GM23338 (cell line): ENCODE measurements at regions not wholly inside any gene's neighbourhood (a gene's known extent, or its start where the extent isn't known, plus 50 kb on each side); places are given as distances from the start of the nearest gene placed in this dataset.

Source experiments
- ATAC-seq: fragments of 200-7000 bp; cut with Tn5 transposase; 3 replicates; pipeline ENCODE4 v1.9.1; 2020
- DNase-seq: peaks from one replicate; pipeline ENCODE4 v3.0.0-alpha.2; 2015; ENCODE audit warnings: low spot score
- H2AFZ ChIP-seq: fragments of 200-600 bp; sonication (generic); 2 replicates; pipeline ENCODE4 v1.8.0; 2016; ENCODE audit warnings: antibody characterized with exemption, mild to moderate bottlenecking, moderate library complexity
- H3F3A ChIP-seq: fragments of 200-600 bp; sonication (generic); replicated peaks from 2 replicates; pipeline ENCODE4 v1.8.0; 2017; ENCODE audit warnings: antibody characterized with exemption, mixed run types, low read depth
- H3K27ac ChIP-seq: fragments of 200-600 bp; sonication (generic); 2 replicates; pipeline ENCODE4 v1.6.1; 2016; ENCODE audit warnings: low read depth
- H3K27me3 ChIP-seq: fragments of 200-600 bp; sonication (generic); 2 replicates; pipeline ENCODE4 v1.8.0; 2016; ENCODE audit warnings: mild to moderate bottlenecking, mixed run types, moderate library complexity; ENCODE audit not compliant: insufficient read depth
- H3K36me3 ChIP-seq: fragments of 200-600 bp; sonication (generic); 2 replicates; pipeline ENCODE4 v1.8.0; 2016; ENCODE audit warnings: mild to moderate bottlenecking; ENCODE audit not compliant: insufficient read depth
- H3K4me1 ChIP-seq: fragments of 200-600 bp; sonication (generic); 2 replicates; pipeline ENCODE4 v1.8.0; 2016; ENCODE audit warnings: mild to moderate bottlenecking, moderate library complexity; ENCODE audit not compliant: insufficient read depth
- H3K4me2 ChIP-seq: fragments of 200-600 bp; sonication (generic); 2 replicates; pipeline ENCODE4 v1.7.1; 2017; ENCODE audit warnings: mixed run types
- H3K4me3 ChIP-seq: fragments of 200-600 bp; sonication (generic); 2 replicates; pipeline ENCODE4 v1.6.1; 2016; ENCODE audit warnings: mixed run types
- H3K79me2 ChIP-seq: fragments of 200-600 bp; sonication (generic); replicated peaks from 2 replicates; pipeline ENCODE4 v1.8.0; 2017; ENCODE audit warnings: mild to moderate bottlenecking; ENCODE audit not compliant: insufficient read depth
- H3K9me2 ChIP-seq: fragments of 200-600 bp; sonication (generic); 2 replicates; pipeline ENCODE4 v1.8.0; 2017; ENCODE audit not compliant: insufficient read depth
- H4K20me1 ChIP-seq: fragments of 200-600 bp; sonication (generic); replicated peaks from 2 replicates; pipeline ENCODE4 v1.8.0; 2017; ENCODE audit warnings: mild to moderate bottlenecking; ENCODE audit not compliant: insufficient read depth
- H3K27ac Mint-ChIP-seq: 2 replicates; pipeline ENCODE4 v1.8.0; 2020; ENCODE audit warnings: inconsistent platforms, mild to moderate bottlenecking, moderate library complexity, mixed read lengths
- H3K27me3 Mint-ChIP-seq: 3 replicates; pipeline ENCODE4 v1.8.0; 2022; ENCODE audit warnings: low read depth, mild to moderate bottlenecking, moderate library complexity, mixed read lengths, inconsistent platforms; ENCODE audit not compliant: insufficient read depth, poor library complexity
- H3K36me3 Mint-ChIP-seq: 3 replicates; pipeline ENCODE4 v1.8.0; 2021; ENCODE audit warnings: low read depth, mild to moderate bottlenecking, inconsistent platforms, moderate library complexity, mixed read lengths
- H3K4me1 Mint-ChIP-seq: 3 replicates; pipeline ENCODE4 v1.8.0; 2020; ENCODE audit warnings: mild to moderate bottlenecking, inconsistent platforms, mixed read lengths
- H3K4me3 Mint-ChIP-seq: 3 replicates; pipeline ENCODE4 v1.8.0; 2021; ENCODE audit warnings: moderate library complexity, mild to moderate bottlenecking, inconsistent platforms, mixed read lengths
- H3K9me3 Mint-ChIP-seq: 3 replicates; pipeline ENCODE4 v1.8.0; 2020; ENCODE audit warnings: moderate library complexity, mild to moderate bottlenecking, inconsistent platforms, mixed read lengths
- CREB1 ChIP-seq: fragments of 250-450 bp; sonication (Bioruptor Pico); IDR thresholded peaks from 2 replicates; pipeline ENCODE4 v1.5.0; 2020; ENCODE audit warnings: low read depth, mild to moderate bottlenecking, moderate library complexity
- EZH2 ChIP-seq: fragments of 200-600 bp; sonication (generic); IDR thresholded peaks from one replicate; pipeline ENCODE4 v1.8.0; 2017; ENCODE audit warnings: antibody characterized with exemption, mild to moderate bottlenecking, low read depth; ENCODE audit not compliant: unreplicated experiment
- NANOG ChIP-seq: IDR thresholded peaks from 2 replicates; pipeline ENCODE4 v1.6.1; 2016; ENCODE audit warnings: antibody characterized with exemption, borderline replicate concordance
- POLR2AphosphoS5 ChIP-seq: IDR thresholded peaks from 2 replicates; pipeline ENCODE4 v1.6.1; 2016; ENCODE audit warnings: antibody characterized with exemption, low read depth
- ZNF114 ChIP-seq: fragments of 250-450 bp; sonication (Bioruptor Pico); IDR thresholded peaks from 2 replicates; pipeline ENCODE4 v1.5.0; 2020; ENCODE audit warnings: mild to moderate bottlenecking, moderate library complexity
- ZNF331 ChIP-seq: fragments of 250-450 bp; sonication (Bioruptor Pico); IDR thresholded peaks from 2 replicates; pipeline ENCODE4 v1.5.0; 2020; ENCODE audit warnings: low read depth, mild to moderate bottlenecking, moderate library complexity
- TF ChIP-seq, protein P1 (sequence below), 2 experiments: fragments of 200-600 bp in 1 of 2; sonication (generic) in 1 of 2; conservative IDR thresholded peaks; 2 replicates each; pipeline versions ENCODE4 v1.5.1 to v1.6.1; 2016 to 2017; ENCODE audit warnings: antibody characterized with exemption in 2 of 2, low read depth in 2 of 2, mild to moderate bottlenecking in 2 of 2, moderate library complexity in 1 of 2
- TF ChIP-seq, protein P2 (sequence below): fragments of 250-450 bp; sonication (Bioruptor Pico); IDR thresholded peaks from 2 replicates; pipeline ENCODE4 v1.5.0; 2020; ENCODE audit warnings: mild to moderate bottlenecking, moderate library complexity

GRCh38 chr3:104734627-104735026 lies 632.1 kb upstream of the ALCAM start:
- H3F3A ChIP-seq = no peaks in the 10 kb centered on the region
- H3K4me2 ChIP-seq = no peak overlapping the region
- H3K4me1 Mint-ChIP-seq = no peaks in the 10 kb centered on the region
- no peak overlapping the region for H3K4me3 ChIP-seq
- H3K9me3 Mint-ChIP-seq = no peaks in the 10 kb centered on the region
- no peaks in the 10 kb centered on the region for H3K79me2 ChIP-seq
- no peaks in the 10 kb centered on the region for H3K36me3 ChIP-seq
- no peak overlapping the region for H3K27ac ChIP-seq
- no peaks in the 10 kb centered on the region for H3K27me3 ChIP-seq
- H3K27ac Mint-ChIP-seq = no peak overlapping the region
- H3K27me3 Mint-ChIP-seq = no peaks in the 10 kb centered on the region
- TF ChIP-seq CREB1 (CRISPR knock-in tag) = no peak
- TF ChIP-seq EZH2 = no peak
- no peaks in the 10 kb centered on the region for H3K9me2 ChIP-seq
- no peak for ATAC-seq
- no peak overlapping the region for H2AFZ ChIP-seq
- H3K4me1 ChIP-seq = no peaks in the 10 kb centered on the region
- no peaks in the 10 kb centered on the region for H3K36me3 Mint-ChIP-seq
- DNase-seq = no peak
- H3K4me3 Mint-ChIP-seq = no peak overlapping the region
- no peaks in the 10 kb centered on the region for H4K20me1 ChIP-seq

- H3K27me3 Mint-ChIP-seq = no peaks in the 10 kb centered on the region
- DNase-seq (no peak), ATAC-seq (no peak)
- H3K4me1 Mint-ChIP-seq = no peaks in the 10 kb centered on the region
- H2AFZ ChIP-seq = no peak overlapping the region
- H3K4me3 Mint-ChIP-seq = no peak overlapping the region
- H3K9me2 ChIP-seq = no peaks in the 10 kb centered on the region
- H3K4me2 ChIP-seq = no peak overlapping the region
- H3K27ac ChIP-seq = no peak overlapping the region
- no peaks in the 10 kb centered on the region for H3K9me3 Mint-ChIP-seq
- no peaks in the 10 kb centered on the region for H3K36me3 ChIP-seq
- no peaks in the 10 kb centered on the region for H3F3A ChIP-seq
- no peaks in the 10 kb centered on the region for H3K4me1 ChIP-seq
- H3K27ac Mint-ChIP-seq = no peak overlapping the region
- TF ChIP-seq POLR2AphosphoS5 = no peak
- H3K36me3 Mint-ChIP-seq = no peaks in the 10 kb centered on the region
- no peaks in the 10 kb centered on the region for H4K20me1 ChIP-seq
- no peaks in the 10 kb centered on the region for H3K27me3 ChIP-seq
- no peak overlapping the region for H3K4me3 ChIP-seq
- no peaks in the 10 kb centered on the region for H3K79me2 ChIP-seq
Observed at GRCh38 chr3:104735691-104736090, 631.0 kb upstream of the ALCAM start.

- Histone ChIP-seq H3K27me3 (no peaks in the 10 kb centered on the region), H3K27ac (no peak overlapping the region), H2AFZ (no peak overlapping the region), H3F3A (no peaks in the 10 kb centered on the region), H3K79me2 (no peaks in the 10 kb centered on the region), H3K9me2 (peaks cover 3% of the 10 kb centered on the region; the same call in 1 of the 2 replicates), H3K4me1 (no peaks in the 10 kb centered on the region), H3K4me3 (no peak overlapping the region), H3K4me2 (no peak overlapping the region), H3K36me3 (no peaks in the 10 kb centered on the region), H4K20me1 (no peaks in the 10 kb centered on the region)
- ATAC-seq = no peak
- Mint-ChIP-seq H3K27me3 (no peaks in the 10 kb centered on the region), H3K27ac (no peak overlapping the region), H3K9me3 (no peaks in the 10 kb centered on the region; the same call in 2 of the 3 replicates), H3K4me1 (no peaks in the 10 kb centered on the region), H3K4me3 (no peak overlapping the region), H3K36me3 (no peaks in the 10 kb centered on the region)
- no peak for DNase-seq
- no peak for TF ChIP-seq ZNF114
- TF ChIP-seq NANOG = no peak
- TF ChIP-seq ZNF331 = no peak
- TF ChIP-seq, protein P1, sequence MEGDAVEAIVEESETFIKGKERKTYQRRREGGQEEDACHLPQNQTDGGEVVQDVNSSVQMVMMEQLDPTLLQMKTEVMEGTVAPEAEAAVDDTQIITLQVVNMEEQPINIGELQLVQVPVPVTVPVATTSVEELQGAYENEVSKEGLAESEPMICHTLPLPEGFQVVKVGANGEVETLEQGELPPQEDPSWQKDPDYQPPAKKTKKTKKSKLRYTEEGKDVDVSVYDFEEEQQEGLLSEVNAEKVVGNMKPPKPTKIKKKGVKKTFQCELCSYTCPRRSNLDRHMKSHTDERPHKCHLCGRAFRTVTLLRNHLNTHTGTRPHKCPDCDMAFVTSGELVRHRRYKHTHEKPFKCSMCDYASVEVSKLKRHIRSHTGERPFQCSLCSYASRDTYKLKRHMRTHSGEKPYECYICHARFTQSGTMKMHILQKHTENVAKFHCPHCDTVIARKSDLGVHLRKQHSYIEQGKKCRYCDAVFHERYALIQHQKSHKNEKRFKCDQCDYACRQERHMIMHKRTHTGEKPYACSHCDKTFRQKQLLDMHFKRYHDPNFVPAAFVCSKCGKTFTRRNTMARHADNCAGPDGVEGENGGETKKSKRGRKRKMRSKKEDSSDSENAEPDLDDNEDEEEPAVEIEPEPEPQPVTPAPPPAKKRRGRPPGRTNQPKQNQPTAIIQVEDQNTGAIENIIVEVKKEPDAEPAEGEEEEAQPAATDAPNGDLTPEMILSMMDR (conservative IDR thresholded peaks at IDR 0.05; ENCODE audit: low read depth in 2 of 2) = no peak
- TF ChIP-seq, protein P2, sequence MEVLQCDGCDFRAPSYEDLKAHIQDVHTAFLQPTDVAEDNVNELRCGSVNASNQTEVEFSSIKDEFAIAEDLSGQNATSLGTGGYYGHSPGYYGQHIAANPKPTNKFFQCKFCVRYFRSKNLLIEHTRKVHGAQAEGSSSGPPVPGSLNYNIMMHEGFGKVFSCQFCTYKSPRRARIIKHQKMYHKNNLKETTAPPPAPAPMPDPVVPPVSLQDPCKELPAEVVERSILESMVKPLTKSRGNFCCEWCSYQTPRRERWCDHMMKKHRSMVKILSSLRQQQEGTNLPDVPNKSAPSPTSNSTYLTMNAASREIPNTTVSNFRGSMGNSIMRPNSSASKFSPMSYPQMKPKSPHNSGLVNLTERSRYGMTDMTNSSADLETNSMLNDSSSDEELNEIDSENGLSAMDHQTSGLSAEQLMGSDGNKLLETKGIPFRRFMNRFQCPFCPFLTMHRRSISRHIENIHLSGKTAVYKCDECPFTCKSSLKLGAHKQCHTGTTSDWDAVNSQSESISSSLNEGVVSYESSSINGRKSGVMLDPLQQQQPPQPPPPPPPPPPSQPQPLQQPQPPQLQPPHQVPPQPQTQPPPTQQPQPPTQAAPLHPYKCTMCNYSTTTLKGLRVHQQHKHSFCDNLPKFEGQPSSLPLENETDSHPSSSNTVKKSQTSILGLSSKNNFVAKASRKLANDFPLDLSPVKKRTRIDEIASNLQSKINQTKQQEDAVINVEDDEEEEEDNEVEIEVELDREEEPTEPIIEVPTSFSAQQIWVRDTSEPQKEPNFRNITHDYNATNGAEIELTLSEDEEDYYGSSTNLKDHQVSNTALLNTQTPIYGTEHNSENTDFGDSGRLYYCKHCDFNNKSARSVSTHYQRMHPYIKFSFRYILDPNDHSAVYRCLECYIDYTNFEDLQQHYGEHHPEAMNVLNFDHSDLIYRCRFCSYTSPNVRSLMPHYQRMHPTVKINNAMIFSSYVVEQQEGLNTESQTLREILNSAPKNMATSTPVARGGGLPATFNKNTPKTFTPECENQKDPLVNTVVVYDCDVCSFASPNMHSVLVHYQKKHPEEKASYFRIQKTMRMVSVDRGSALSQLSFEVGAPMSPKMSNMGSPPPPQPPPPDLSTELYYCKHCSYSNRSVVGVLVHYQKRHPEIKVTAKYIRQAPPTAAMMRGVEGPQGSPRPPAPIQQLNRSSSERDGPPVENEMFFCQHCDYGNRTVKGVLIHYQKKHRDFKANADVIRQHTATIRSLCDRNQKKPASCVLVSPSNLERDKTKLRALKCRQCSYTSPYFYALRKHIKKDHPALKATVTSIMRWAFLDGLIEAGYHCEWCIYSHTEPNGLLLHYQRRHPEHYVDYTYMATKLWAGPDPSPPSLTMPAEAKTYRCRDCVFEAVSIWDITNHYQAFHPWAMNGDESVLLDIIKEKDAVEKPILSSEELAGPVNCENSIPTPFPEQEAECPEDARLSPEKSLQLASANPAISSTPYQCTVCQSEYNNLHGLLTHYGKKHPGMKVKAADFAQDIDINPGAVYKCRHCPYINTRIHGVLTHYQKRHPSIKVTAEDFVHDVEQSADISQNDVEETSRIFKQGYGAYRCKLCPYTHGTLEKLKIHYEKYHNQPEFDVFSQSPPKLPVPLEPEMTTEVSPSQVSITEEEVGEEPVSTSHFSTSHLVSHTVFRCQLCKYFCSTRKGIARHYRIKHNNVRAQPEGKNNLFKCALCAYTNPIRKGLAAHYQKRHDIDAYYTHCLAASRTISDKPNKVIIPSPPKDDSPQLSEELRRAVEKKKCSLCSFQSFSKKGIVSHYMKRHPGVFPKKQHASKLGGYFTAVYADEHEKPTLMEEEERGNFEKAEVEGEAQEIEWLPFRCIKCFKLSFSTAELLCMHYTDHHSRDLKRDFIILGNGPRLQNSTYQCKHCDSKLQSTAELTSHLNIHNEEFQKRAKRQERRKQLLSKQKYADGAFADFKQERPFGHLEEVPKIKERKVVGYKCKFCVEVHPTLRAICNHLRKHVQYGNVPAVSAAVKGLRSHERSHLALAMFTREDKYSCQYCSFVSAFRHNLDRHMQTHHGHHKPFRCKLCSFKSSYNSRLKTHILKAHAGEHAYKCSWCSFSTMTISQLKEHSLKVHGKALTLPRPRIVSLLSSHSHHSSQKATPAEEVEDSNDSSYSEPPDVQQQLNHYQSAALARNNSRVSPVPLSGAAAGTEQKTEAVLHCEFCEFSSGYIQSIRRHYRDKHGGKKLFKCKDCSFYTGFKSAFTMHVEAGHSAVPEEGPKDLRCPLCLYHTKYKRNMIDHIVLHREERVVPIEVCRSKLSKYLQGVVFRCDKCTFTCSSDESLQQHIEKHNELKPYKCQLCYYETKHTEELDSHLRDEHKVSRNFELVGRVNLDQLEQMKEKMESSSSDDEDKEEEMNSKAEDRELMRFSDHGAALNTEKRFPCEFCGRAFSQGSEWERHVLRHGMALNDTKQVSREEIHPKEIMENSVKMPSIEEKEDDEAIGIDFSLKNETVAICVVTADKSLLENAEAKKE = no peak
- no peak for TF ChIP-seq CREB1 (CRISPR knock-in tag)
Observed at GRCh38 chr3:104738271-104738670, 628.4 kb upstream of the ALCAM start.
